HG03575 (cell line): ENCODE measurements at regions not wholly inside any gene's neighbourhood (a gene's known extent, or its start where the extent isn't known, plus 50 kb on each side); places are given as distances from the start of the nearest gene placed in this dataset.
"Not testable (repeated sequence)": the region's sequence is repeated elsewhere in the genome, so short reads cannot be mapped to it uniquely, and the experiment has no call there.

ENCODE experiments used
- ATAC-seq: cut with Tn5 transposase; IDR thresholded peaks from one replicate; pipeline ENCODE4 v1.9.1; 2021; ENCODE audit not compliant: unreplicated experiment, insufficient number of reproducible peaks, low FRiP score; ENCODE audit errors: extremely low read depth

DNA sequence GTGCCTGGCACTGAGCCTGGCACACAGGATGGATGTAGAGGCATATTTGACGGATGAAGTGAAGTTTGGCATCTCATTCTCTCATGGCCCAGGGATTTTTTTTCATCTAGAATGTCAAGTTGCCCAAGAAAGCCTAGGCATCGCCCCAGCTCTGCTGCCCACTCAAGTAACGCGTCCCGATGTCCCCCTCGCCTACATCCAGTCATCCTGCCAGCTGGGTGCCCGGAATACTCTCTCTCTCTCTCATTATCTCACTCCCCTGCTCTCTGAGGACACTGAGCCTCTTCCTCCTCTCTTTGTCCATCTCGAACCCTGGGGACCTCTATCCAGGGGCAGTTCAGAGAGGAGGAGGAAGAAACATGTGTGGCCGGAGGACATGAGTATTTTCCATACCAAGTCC, 142.3 kb upstream of the ZC3H12A start:
- ATAC-seq, result no peak

- no peak for ATAC-seq
These were observed 135.7 kb upstream of the ZC3H12A start for GRCh38 chr1:37338658-37339057.

DNA sequence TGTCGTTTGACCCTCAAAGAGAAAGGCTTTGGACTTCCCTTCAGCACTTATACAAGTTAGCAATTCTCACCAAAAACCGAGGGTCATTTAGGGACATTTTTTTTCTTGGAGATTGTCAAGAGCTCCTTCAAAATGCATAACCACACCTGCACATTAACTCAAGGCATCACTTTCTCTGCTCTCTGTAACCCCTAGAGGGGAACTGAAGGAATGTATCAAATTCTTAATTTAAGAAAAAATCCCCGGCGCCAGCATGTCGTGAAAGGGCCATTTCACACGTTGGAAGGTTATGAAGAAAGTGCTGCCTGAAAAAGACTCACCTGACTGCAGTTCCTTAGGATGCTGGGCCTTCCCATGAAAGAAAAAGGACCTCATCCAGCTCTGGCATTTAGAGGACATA, 131.6 kb upstream of the ZC3H12A start:
- no peak for ATAC-seq

GRCh38 chr1:37347104-37347649, 127.2 kb upstream of the ZC3H12A start:
- no peak for ATAC-seq

DNA sequence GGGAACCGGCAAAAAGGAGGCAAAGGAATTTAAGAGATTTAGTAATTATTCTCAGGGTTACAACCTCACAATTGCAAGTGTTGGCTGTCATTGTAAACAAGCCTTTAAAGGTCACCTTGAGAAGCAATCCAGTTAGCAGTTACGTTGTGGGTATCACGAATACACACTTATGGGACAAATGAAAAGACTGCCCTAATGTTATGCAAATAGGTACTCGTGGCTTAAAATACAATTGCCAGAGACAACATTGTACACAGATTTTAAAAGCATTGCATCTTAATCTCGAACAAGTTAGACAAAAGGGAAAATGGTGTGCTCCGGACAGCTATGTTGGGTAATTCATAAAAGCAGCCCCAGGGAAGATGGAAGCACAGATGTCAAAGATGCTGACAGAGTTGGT, 120.5 kb upstream of the ZC3H12A start:
- ATAC-seq, result no peak

DNA sequence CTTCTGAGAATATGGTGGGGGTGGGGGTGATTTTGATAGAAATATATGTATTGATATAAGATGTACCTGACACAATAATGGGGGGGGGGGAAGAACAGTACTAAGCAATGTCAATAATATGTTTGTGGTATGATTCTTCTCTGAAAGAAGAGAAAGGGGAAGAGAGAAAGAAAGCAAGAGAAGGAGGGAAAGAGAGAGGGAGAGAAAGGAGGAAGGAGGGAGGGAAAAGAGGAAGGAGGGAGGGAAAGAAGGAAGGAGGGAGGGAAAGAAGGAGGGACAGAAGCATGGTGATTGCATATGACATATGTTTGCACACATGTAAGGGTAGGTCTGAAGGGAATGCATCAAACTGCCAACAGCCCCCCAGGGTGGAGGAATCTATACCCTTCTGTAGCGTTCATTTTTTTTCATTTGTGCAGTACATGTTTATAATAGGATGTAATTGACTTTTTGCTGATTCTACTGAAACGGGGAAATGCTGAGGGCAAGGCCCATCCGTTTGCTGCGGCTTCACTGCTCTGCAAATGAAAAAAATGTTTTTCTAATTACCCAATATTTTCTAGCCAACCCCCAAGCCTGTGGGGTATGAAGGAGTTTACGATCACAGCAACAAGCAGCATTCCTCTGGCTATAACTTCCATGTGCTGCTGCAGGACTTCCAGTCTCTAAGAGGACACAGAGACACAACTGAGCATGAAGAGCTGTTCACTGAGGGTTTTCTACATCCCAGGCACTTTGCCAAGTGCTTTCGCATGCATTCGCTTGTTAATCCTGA, 119.3 kb upstream of the ZC3H12A start:
- ATAC-seq, result no peak

DNA sequence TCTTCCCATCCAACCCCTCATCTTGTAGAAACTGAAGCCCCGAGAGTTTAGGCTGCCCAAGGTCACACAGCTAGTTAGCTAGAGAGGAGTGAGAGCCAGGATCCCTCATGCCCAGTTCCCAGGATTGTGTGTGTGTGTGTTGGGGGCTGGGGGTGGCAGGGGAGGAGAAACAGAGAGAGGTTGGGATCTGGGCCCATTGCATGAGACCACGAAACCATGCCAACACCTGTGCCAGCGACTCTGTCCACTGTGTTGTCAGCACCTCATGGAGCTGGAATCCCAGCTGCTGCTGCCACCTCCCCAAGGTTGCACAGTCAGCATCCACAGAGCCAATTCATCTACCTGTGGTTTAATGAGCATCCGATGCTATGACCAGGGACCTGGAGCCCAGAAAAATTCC, 115.4 kb upstream of the ZC3H12A start:
- ATAC-seq, result no peak

- no peak for ATAC-seq
These were observed 114.4 kb upstream of the ZC3H12A start for GRCh38 chr1:37360011-37360410.

DNA sequence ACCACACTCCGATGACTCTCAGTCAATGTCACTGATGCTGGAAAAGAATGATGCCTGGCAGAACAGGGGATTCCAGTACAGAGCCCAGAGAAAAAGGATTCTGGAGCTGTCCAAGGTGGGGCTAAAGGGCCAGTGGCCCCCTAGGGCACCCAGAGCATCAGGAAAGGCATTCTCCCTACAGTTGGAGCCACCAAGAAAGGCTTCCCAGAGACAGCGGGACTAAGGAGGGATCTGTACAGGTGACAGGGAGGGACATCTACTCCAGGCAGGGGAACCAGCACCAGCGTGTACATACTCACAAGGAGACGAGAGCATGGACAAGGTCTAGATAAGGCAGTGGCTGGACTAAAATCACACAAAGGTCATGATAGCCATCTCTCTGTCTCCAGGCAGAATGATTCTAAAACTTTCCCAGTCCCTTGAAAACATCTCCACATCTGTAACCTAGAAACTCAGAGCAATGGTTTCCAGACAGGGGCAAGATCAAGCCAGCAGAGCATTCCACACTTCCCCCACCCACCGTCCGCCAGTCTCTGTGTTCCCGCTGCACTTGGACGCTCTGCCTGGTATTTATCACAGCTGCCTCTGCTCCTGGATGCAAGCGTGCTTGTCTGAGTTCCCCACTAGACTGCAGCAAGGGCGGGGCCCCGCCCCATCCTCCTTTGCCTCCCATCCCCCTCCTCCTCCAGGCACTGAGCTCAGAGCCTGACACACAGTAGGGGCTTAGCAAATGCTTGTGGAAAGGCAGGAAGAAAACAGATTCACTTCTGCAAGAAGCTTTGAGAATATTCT, 111.6 kb upstream of the ZC3H12A start:
- no peak for ATAC-seq

DNA sequence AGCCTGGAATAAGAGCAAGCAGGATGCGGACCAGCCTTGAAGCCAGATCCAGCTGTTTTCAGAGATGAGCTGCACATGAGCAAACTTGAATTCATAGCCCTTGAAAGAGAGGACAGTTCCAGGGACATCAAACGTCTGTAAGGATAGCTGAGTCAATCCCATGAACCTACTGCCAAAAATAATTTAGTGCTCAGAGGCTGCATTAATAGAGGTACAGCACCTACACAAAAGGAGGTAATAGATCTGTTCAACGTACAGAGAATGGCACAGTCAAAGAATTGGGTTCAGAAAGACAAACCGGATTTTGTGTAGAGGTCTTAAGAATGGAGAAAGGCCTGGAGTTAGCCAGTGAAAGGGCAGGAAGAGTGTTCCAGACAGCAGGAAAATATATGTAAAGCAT, 110.8 kb upstream of the ZC3H12A start:
- ATAC-seq, result no peak

GRCh38 chr1:37368665-37369315, 105.6 kb upstream of the ZC3H12A start:
- ATAC-seq, result not testable (repeated sequence)

GRCh38 chr1:37372302-37372701, 102.1 kb upstream of the ZC3H12A start:
- ATAC-seq, result no peak

GRCh38 chr1:37372711-37373110, 101.7 kb upstream of the ZC3H12A start:
- no peak for ATAC-seq

DNA sequence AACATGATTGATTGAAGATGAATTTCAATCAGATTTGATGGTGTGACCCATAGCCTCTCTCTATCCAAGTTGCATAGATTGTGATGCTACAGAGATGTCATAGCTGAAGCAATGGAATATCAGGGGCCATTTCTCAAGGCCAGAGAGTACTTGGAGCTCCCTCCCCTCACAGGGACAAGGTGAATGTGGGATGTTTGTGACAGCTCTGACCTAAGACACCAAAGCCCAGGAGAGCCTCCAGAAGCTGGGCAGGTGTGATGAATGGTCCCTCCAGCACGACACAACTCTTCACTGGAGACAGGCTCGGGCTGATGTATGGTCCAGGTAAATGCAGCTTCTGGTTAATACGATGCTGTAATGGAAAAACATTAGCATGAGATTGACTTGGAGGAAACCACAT, 101.0 kb upstream of the ZC3H12A start:
- ATAC-seq, result no peak

- not testable (repeated sequence) for ATAC-seq
These were observed 93.8 kb upstream of the ZC3H12A start for GRCh38 chr1:37380546-37380945.

GRCh38 chr1:37387854-37388253, 86.5 kb upstream of the ZC3H12A start:
- ATAC-seq, result no peak

GRCh38 chr1:37389327-37389726, 85.1 kb upstream of the ZC3H12A start:
- no peak for ATAC-seq

DNA sequence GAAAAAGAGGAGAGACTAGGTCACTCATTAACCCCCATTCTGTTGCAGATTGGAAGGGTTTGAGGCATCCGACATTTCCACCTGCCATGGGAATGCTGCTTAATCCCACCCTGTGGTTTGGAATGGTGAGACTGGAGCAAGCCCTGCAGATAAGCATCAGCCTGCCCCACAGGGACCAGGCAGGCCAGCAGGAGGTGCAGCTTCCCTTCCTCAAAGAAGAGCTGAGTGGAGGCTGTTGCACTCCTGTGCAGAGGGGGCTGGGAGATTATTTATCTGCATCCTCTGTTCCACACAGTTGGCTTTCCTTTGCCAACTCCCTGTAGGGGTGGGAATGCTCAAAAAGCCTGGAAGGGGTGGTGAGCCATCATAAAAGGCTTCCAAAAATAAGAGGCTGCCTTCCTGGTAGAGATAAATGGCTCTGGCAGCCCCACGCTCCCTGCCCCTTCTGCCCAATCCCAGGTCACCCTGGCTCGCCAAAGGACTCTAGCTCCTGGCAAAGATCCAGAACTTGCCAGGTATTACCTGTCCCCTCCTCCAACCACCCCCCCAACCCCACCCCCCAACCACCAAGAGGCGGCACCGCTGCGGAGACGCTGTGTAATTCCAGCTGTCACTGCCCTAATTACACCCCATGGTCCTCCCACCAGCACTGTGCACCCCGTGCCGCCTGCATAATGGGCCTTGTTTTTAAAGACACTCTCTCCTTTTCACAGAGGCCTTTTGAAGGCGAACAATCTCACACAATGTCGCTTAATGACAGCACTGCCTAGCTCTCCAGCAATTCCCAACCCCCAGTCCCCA, 83.0 kb upstream of the ZC3H12A start:
- no peak for ATAC-seq

DNA sequence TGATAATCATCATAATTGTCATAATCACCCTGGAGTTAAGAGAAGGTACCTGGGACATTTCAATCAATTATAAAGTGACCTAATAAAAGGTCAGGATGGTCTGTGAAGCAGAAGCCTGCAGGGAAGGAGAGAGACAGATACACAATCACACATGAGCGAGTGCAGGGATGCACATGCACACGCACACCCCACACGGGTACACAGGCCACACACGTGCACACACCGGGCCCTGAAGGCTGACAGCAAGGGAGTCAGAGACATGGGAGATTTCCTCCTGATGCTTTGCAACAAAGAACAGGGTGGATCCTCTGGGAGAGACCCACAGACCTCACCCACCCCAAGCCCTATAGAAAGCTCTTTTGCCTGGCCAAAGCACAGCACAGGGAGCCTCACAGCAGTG, 82.3 kb upstream of the ZC3H12A start:
- ATAC-seq, result no peak
